Ovary (tissue), 3 donors: ENCODE measurements at regions not wholly inside any gene's neighbourhood (a gene's known extent, or its start where the extent isn't known, plus 50 kb on each side); places are given as distances from the start of the nearest gene placed in this dataset.

Source experiments
- CTCF ChIP-seq, 3 donors: fragments of 450-650 bp in 2 of 3; fragments of 200-600 bp in 1 of 3; IDR thresholded peaks; one replicate each; pipeline versions ENCODE4 v1.5.1 to v1.8.0; 2016 to 2022; ENCODE audit warnings: antibody characterized with exemption in 3 of 3, mild to moderate bottlenecking in 1 of 3
- POLR2A ChIP-seq: fragments of 450-650 bp; IDR thresholded peaks from one replicate; pipeline ENCODE4 v1.6.1; 2017; ENCODE audit warnings: antibody characterized with exemption, mild to moderate bottlenecking, moderate library complexity
- donor health status: DM: no; HTN: no; CAD: no.

- TF ChIP-seq POLR2A (no peak), CTCF (IDR thresholded peaks at IDR 0.05) (no peak)
Observed at GRCh38 chr2:16351541-16351940, 314.1 kb downstream of the CYRIA start.
